PC-9 (cell line): ENCODE measurements at regions not wholly inside any gene's neighbourhood (a gene's known extent, or its start where the extent isn't known, plus 50 kb on each side); places are given as distances from the start of the nearest gene placed in this dataset.

Experiments
- CTCF ChIP-seq: fragments of 200-600 bp; sonication (generic); conservative IDR thresholded peaks from 2 replicates; pipeline ENCODE4 v1.6.1; 2017; ENCODE audit warnings: mixed run types, antibody characterized with exemption, mild to moderate bottlenecking, moderate library complexity
- EZH2 ChIP-seq: fragments of 200-600 bp; sonication (generic); IDR thresholded peaks from 2 replicates; pipeline ENCODE4 v1.8.0; 2017; ENCODE audit warnings: antibody characterized with exemption, low read depth

- TF ChIP-seq CTCF (no peak), EZH2 (no peak)
Observed at GRCh38 chr10:3452683-3453361, 280.2 kb upstream of the PITRM1 start.
